HG03103 (cell line): ENCODE measurements at regions not wholly inside any gene's neighbourhood (a gene's known extent, or its start where the extent isn't known, plus 50 kb on each side); places are given as distances from the start of the nearest gene placed in this dataset.

Source experiments
- ATAC-seq: cut with Tn5 transposase; IDR thresholded peaks from one replicate; pipeline ENCODE4 v1.9.1; 2021; ENCODE audit warnings: low read depth; ENCODE audit not compliant: unreplicated experiment

DNA sequence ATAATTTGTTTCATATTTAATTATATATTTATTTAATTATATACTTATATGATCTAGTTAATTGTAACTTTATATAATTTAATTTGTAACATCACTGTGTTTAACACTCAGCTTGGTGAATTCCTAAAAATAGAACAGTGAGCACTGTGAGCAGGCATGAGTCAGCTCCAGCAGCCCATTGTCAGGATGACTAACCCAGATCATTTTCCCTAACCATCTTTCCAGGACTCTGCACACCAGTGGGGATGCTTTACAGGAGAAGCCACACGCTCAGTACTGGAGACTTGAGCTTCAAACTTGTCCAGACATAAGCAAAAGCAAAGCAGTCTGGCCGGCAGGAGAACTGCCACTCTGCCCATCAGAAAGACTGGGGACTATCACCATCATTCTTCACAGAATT is 446.2 kb upstream of the TRPC7 start:
- no peak for ATAC-seq

DNA sequence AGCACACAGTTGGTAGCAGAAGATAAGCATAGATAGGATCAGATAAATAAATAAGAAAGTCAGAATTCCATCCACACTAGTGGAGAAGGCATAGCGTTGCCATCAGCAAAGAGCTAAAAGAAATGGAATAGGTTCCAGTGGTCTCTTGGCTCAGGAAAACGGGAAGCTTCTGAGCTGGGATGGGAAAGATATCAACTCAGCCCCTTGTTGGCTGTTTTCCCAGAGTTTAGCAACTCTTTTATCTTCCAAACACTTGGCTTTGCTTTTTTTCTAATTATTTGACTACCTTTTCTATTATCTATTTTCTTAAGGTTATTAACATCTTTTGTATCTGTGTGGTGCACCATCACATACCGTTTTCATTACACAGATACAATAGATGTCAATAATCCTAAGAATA is 445.7 kb upstream of the TRPC7 start:
- ATAC-seq, result no peak

DNA sequence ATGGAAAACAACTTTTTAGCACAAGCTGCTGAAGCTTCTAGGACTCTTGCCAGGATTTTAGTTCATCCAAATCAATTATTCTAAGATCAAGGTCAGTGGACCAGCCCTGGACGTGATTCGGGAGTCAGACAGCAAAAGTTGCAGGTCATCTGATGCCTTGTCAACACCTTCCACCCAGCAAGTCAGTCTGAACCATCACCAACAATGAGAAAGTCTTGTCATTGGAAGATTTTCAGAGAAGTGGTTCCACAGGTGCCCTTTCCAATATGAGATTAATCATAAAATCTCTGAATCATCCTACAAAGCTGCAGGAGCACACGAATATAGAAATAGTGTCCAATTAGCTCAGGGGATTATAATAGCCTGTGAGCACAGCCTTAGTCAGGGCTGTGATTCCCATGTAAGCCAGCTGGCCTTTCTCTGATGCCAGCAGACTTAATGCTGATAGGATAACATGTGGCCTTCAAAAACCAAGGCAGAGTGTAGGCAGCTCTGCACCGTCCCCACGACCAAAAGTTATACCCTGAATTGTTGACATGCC is 445.0 kb upstream of the TRPC7 start:
- no peak for ATAC-seq

DNA sequence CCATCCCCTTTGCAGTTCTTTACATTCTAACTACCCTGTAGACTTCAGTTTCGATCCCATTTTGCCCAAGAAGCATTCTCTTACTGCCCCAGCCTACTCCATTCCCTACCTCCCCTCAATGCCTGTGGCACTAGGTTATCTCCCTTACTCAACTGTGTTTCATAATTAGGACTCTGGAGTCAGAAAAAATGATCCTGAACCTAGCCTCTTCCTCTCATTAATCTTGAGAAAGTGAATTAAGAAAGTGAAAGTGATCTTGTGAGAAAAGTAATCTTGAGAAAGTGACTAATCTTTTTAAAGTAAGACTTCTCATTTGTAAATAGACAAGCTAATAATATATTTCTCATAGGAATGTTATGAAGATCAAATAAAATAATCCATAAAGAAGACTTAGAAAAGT is 444.0 kb upstream of the TRPC7 start:
- ATAC-seq, result no peak

DNA sequence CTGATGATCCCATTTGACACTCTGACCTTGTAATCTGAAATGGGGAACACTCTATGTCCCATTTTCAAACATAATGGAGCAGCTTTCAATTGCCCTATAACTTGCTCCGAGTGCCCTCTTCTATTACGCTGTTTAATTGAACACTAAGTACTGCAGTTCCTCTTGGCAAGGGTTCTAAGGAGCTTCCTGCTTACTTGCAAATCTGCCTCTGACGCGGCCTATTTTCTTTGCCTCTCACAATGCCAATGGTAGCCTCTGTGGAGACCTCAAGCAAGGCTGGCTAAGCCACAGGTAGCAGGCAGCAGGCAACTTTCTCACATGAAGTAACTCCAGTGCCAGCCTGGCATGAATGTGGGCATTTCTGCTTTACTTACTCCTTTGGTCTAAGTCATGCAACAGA is 443.4 kb upstream of the TRPC7 start:
- no peak for ATAC-seq

DNA sequence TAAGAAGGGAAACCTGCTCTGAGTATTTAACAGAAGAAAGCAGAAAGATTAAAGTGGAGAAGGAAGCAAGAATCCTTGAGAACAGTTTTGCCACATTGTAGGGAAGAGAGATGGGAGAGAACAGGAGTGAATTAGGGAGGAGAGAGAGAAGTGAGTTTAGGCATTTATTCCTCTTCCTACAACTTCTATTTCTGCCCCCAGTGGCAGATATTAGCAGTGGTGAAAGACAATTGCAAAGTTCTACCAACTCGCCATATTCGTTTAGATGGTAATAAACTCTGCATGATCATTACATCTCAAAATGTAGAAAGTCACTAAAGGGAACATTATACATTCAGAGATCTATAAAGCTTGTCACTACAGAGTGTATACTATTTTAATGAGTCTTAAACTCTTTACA is 440.1 kb upstream of the TRPC7 start:
- no peak for ATAC-seq

DNA sequence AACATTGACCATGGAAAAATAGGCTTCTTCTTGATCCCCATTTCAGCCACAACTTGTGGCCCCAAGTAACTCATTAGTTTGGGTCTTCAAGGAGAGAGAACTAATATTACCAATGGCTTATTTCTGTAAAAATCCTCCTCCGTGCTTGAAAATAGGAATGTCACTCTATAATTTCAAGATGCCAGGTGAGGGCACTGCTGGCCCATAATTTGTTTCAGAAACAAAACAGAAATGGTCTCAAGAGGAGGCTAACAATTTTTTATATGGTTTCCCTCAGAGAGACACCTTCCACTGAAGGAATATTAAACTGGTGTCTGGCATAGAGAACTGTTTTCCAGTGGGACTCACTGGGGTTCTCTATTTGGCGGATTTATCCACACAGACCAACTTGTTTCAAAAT is 437.0 kb upstream of the TRPC7 start:
- no peak for ATAC-seq

DNA sequence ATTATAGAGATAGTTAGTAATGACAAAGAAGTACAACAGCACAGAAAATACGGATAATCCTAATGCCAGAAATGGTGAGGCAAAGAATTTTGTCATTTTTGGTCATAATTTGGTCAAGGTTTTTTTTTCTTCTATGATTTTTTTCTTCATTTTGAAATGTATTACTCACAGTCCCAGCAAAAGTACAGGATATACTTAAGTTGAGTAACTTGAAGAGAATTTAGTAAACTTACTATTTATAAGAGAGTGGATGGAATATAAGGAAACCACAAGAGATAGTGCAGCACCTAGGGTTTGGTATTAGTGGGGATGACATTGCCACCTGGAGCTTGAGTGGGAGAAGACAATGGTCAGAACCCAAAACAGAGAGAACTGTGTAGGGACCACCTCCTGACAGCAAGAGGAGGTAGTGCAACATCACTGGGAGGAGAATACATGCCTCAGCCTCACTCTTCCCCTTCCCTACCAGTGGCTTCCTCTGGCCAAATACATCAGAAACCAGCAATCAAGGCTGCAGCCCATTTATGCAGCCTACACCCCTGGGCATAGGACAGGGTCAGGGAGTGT is 434.5 kb upstream of the TRPC7 start:
- no peak for ATAC-seq

DNA sequence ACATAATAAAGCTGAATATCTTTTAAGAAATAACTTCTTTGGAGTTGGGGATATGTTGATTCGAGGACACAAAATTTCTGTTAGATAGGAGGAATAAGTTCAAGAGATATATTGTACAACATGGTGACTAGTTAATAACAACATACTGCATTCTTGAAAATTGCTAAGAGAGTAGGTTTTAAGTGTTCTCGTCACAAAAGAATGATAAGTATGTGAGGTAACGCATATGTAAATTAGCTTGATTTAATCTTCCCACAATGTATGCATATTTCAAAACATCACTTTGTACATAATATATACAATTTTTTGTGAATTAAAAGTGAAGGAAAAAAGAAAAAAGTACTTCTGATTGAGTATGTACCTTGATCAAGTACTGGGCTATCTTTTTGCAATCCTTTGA is 428.0 kb upstream of the TRPC7 start:
- ATAC-seq, result no peak

DNA sequence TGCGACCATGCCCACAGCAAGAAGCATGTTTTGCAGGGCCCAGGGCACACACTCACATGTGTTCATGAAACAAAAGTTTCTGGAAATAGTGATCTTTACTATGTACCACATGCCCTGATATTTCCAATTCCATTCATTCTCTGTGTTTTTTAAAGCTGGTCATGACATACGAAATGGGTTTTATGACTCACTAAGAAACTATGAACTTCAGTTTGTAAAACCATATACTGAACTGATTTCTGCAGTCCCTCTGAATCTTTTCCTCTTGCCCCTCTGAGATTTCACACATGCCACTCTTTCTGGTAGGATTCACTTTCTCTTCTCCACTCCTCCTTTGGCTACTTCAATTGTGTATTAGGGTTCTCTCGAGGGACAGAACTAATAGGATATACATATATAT is 416.1 kb upstream of the TRPC7 start:
- ATAC-seq, result no peak

DNA sequence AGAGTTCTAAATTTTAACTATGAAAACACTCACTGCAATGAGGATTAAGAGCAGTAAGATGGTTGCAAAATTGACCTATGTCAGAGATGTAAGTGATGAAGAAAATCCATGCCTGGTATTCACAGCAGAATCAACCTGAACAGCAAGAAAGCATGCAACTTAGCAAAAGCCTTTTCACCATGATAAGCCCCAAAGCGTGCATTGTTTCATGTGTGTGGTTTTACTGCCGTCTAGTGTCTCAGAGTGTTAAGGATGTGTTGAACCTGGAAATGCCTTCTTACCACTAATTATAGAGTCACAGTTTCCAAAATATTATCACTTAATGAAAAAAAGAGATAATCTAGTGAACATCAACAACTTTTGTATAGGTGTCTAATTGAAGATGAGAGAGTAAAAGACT is 415.2 kb upstream of the TRPC7 start:
- ATAC-seq, result no peak

DNA sequence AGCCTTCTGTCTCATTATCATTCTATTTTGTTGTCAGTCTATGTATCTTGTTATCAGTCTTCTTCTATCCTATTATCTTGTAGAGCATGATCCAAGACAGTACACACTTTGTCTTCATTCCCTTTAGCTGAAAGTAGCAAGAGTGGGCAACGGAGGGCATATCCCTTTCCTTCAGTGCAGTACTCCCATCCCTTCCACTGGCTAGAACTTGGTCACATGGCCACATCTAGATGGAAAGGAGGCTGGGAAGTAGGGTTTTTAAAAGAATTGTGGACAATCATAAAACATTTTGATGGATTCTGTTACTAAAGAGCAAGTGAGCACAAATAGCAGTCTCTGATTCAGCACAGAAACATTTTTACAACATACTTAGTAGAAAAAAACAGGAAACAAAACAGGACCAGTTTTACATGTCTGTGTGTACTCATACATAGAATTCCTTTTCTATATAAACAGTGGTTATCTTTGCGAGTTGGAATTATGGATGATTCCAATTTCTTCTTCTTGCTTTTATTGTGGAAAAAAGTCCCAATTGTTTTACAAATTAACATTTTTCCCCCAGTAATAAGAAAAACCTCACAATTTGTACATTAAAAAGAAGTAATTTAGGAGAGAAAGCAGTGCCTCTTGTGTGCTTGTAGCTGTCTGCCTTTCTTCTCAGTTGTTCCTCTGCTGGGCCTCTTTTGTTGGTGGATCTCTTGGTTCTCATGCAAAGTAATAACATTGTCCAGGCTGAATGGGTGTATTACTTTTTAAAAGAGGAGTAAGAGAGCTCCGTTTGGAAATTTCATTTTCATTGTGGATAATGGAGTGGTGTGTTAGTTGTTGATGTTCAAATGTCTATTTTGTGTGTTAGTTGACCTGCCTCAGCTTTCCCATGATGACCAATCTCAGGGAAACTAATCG is 410.9 kb upstream of the TRPC7 start:
- ATAC-seq, result no peak

DNA sequence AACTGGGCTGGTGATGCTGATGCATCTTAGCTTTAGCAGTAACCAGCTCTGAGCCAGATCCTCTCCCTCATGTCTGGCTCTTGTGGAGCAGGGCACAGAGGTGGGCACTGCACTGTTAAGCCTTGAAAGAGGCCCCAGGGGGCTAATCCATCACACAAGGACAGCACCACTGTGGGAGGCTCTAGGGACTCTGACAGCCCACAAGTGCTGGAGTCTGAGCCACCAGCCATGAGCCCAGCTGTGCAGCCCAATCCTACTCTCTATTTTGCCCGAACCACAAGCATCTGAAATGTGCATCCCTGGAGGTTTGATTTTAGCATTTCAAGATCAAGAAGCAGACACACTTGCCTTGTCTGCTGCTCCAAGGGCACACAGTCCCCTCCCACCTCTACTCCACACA is 407.1 kb upstream of the TRPC7 start:
- ATAC-seq, result no peak

DNA sequence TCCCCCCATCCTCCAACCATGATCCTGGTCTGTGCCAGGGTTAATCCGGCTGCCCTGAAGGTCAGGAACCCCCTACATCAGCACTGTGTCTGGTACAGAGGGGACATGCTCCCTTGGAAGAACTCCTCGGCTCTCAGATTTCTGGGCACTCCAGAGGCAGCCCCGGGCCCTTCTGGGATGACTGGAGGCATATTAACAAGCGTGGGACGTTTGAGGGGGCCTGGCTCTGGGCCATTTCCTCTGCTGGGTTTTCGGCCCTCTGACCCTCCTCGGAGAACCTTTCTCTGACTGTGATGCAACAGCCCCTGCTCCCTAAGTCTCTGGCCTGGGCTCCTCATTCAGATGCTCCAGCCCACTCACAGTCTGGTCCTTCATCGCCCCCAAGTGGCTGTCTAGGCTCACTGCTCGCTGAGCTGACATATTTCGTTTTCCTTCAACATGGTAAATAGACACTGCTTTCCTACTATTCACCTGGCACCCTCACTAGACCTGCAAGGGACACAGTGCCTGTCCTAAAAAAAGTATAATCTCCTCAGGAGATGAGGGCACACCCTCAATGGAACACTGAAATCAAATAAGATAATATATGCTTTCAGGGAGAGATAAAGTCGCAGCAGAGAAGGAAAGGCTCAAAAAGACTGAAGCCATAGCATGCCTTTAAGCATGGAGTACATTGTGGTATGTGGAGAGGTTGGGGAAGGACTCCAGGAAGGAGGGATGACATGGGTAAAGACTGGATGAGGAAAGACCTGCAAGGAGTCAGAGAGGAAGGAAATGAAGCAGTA is 404.7 kb upstream of the TRPC7 start:
- ATAC-seq, result peak; percentile 81

DNA sequence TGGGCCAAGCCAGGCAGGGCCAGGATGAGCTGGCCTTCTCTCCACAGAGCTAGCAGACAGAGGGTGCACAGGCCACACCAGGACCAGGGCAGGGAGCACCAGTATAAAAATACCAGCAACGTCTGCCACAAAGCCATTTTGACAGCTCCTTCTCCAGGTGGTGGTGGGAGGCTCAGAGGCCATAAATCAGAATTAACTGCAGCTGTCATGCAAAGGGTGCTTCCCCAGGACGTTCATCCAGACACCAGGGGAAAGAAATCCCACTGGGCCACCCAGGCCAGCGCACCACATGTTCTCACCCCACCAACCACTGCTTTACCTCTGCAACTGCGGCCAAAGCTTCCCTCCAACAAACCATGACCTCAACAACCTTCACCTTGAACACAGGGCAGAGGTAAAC is 403.7 kb upstream of the TRPC7 start:
- no peak for ATAC-seq

DNA sequence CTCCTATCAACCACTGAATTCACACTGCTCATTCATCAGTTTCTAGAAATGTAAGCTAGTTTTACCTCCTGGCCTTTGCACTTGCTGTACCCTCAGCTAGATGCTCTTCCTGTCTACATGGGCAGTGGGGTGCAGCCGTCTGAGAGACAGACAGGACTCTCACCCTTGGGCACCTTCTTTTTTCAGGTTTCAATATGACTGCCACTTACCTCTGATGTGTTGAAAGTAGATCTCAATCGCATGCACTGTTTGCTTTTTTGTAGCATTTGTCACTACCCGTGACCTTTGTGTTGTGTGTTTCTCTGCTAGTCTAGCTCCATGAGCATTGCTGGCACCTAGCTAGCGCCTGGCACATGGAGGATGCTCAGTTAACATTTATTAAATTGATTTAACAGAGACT is 403.1 kb upstream of the TRPC7 start:
- ATAC-seq, result peak; percentile 43

DNA sequence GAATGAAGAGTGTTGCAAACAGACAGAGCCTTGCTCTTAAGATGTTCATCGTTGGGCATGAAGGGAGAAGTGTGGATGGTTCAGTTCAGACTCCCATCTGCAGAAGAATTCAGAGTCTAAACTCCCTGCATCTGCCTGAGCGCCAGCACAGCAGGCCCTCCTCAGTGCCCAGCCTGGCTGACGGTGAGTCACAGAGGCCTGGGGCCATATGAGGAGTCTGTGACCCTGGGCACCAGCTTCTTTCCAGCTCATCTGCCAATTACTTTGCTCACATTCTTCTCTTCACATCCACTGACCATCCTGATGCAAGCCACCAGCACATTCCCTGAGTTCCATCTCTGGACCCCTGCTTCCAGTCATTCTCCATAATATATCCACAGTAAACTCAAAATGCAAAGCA is 401.1 kb upstream of the TRPC7 start:
- no peak for ATAC-seq

DNA sequence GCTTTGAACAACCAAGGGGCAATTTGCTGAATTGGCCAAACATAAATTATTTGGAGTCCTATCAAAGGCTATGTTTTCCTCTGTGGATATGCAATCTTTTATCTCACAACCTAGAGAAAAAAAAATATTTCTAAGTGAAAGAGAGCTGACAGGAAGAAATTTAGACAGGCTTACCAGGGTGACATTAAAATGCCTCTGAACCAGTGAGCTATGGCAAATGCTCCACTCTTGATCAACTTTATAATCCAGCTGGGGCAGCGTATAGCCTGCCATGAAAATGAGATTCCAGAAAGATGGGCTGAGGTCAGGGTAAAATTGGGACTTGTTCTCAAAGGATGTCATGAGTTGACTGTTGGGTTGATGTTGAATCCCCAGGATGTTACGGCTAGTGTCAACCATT is 399.3 kb upstream of the TRPC7 start:
- ATAC-seq, result no peak

DNA sequence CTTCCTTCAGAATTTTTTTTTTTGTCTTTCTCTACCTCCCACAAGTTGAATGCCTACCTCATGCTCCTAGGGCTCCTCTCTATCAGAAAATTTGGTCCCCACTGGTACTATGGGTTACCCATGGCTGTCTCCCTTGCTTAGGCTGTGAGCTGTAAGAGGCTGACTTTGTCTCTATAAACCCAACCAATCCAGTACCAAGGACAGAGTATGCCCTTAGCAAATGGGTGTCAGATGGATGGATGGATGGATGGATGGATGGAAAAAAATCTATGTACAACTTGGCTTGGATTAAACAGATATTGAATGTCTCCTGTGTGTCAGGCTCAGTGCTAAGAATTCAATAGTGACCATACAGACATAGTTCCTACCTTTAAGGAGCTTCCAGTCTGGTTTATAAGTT is 398.2 kb upstream of the TRPC7 start:
- ATAC-seq, result no peak

DNA sequence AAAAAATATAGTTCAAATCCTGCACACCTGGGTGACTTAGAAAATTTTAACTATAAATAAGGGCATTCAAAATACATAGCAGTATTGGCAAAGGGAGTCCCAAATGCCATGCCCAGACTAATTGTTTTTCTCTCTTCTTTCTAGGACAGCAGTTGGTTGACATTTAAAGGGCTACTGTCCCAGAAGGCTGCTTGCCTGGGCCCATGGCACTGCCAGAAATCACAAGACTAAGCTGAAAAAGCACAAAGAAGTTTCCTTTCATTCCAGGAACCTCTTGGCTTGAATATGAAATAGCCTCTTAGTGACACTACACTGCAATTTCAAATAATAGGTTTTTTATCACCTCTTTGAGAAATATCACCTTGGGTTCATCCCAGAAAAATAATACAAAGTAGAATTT is 388.9 kb upstream of the TRPC7 start:
- no peak for ATAC-seq

DNA sequence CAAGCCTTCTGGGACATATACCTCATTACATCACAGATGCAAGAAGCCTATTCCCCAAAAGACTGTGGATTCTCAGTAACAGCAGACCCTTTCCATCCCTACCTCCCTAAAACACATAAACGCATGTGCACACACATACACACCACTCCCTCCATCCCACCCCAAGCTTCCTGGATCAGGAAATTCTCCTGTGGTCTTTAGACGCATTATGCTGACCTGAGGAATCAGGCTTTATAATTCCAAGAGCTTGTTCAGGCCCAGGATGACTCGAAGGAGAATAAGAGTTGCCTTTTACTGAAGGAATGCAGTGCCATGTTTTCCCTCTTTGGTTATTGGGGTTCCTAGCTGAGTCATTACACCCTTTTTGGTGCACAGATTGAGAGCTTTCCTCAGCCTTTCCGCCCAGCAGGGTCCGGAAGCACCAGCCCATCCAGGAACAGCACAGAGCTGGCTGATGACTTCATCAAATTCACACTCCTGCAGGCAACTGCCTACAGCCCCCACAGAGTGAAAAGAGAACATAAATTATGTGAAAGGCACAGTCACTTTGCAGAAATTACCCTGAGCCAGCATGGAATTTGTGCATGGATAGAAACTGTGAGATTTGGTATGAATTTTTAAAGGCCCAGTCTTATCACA is 385.0 kb upstream of the TRPC7 start:
- ATAC-seq, result no peak
